Non-pigmented ciliary epithelial cell (primary cell): ENCODE measurements at regions not wholly inside any gene's neighbourhood (a gene's known extent, or its start where the extent isn't known, plus 50 kb on each side); places are given as distances from the start of the nearest gene placed in this dataset.

Experiments used
- DNase-seq: peaks from one replicate; pipeline ENCODE4 v3.0.0-alpha.2; 2010; ENCODE audit warnings: low read depth

GRCh38 chr5:165673499-165673898 is 2168.1 kb downstream of the MAT2B start:
- no peak for DNase-seq

DNA sequence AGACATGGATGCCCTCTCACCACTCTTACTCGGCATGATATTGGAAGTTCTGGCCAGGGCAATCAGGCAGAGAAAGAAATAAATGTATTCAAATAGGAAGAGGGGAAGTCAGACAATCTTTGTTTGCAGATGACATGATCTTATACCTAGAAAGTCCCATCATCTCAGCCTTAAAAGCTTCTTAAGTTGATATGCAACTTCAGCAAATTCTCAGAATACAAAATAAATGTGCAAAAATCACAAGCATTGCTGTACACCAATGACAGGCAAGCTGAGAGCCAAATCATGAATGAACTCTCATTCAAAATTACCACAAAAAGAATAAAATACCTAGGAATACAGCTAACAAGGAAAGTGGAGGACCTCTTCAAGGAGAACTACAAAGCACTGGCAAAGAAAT is 2190.4 kb downstream of the MAT2B start:
- no peak for DNase-seq

GRCh38 chr5:165705960-165706359 is 2200.5 kb downstream of the MAT2B start:
- DNase-seq: no peak

DNA sequence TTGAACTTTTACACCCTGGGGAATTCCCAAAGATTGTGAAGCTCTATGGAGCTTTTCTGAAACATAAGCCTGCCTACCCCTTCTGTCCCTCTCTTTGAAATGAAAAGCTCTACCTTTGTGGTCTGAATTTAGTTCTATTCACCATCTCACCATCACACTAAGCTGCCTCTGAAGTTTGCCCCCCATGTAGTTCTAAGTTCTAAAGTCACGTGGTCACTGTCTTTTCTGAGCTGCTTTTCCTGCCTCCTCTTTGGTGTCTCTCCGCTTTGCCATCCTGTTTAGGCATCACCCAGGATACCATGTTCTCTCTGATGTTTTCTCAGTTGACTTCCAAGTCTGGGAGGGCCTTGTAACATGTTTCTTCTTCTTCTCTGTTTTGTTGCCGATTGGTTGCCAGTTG is 2206.6 kb downstream of the MAT2B start:
- no peak for DNase-seq

- no peak for DNase-seq
Observed at GRCh38 chr5:165714598-165714997, 2209.2 kb downstream of the MAT2B start.

- no peak for DNase-seq
Observed at GRCh38 chr5:165720901-165721300, 2215.5 kb downstream of the MAT2B start.

DNA sequence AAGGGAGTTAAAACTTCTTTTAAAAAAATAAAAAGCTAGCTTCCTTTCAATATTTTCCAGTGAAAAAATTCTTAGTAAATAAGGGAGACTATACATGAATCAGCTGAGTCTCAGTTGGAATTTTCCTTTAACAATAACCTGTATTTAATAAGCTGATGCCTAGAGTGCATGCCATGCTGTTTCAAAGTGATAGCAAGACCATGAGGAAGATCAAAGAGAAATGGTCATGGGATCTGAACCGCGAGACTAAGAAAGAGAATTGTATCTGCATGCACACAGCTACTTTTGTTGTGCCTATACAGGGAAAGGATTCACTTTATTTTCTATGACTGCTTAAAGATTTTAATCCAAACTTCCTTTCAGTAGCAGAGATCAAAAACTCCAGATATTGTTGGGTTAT is 2217.0 kb downstream of the MAT2B start:
- DNase-seq: no peak

DNA sequence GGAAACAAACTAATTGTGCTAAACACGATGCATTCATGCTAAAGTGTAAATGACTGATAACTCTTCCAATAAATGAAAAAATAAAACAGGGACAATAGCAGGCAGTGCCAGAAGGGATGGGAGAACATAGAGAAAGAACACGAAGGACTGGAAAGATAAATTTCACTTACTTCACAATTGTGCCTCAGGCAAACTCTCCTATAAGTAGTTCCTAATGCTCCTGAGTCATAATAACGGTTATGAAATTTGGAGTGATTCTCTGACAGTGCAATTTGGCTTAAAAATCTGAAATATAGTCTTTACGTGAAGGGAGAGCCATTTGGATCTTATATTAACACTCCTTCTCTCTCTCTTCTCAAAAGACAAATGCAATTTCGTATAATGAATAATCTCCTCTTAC is 2218.5 kb downstream of the MAT2B start:
- DNase-seq: no peak

- DNase-seq: no peak
Observed at GRCh38 chr5:165728425-165728824, 2223.0 kb downstream of the MAT2B start.

DNA sequence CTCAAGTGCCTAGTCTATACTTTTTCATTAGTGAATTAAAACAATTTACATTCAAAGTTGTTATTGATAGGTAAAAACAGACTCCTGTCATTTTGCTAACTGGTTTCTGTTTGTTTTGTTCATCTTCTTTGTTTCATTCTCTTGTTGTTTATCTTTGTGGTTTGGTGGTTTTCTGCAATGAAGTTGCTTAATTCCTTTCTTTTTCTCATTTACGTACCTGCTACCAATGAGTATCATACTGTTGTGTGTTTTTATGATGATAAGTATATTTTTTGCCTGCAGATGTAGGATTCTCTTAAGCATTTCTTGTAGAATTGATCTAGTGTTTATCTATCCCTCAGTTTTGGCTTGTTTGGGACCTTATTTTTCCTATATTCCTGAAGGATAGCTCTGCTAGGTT is 2230.0 kb downstream of the MAT2B start:
- DNase-seq: no peak

DNA sequence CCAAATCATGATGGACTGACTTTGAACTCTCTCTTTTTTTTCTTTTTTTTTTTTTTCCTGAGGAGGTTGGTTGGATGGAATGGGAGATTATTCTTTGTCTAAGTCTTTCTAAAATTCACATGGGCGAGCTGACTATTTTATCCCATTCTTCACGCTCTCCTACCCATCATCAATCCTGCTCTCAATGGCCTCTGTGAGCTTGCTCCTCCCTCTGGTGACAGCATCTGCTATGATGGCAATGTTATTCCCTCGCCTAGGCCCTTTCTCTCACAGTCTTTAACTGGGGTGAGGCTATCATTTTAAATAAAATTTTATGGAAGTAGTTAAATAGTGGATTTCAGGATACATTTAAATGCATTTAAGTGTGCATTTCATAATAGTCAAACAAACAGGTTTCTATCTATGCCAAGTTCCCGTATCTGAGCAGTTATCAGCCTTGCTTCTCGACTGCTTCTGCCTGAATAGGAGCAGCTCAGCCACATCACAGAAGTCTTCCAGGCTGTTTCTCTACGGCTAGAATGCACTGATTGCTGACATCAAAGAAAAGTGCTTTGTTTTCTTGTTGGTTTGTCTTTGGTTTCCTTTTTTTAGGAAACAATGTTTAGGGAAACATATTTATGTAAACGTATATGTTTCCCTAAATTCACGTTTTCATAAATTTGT is 2233.8 kb downstream of the MAT2B start:
- no peak for DNase-seq

DNA sequence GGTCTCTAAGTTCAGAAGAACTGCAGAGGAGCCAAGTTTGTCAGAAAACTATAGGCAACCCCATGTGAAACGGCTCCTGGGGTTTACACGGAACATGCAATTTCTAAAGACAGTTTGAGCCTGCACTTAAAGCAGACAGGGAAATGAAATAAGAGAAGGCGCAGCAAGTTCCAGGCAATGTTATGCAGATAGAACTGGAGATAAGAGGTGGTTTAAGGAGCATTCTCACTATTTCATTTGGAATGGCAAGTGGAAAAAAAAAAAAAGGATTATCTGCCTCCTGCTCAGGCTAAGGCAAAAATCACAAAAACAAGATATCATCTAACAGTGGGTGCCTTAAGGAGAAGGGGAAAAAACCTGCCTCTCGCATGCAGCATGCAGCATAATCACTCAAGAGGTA is 2252.4 kb downstream of the MAT2B start:
- no peak for DNase-seq

- no peak for DNase-seq
Observed at GRCh38 chr5:165775111-165775510, 2269.7 kb downstream of the MAT2B start.

DNA sequence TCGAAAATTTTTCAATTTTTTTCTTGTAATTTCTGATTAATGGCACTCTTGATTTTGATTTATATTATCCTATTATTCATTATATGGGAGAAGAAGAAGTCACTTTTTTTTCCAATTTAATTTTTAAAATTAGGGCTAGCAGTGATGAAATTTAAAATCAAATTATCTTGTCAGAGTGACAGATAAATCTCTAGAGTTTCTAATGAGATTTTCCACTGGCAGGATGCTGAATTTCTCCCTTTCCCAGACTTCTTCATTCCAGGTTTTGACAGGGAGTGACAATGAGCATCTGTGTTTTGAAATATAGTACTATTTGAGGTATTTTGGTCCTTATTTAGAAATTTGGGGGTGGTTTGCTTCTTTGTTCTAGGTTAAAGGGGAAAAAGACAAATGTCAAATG is 2274.1 kb downstream of the MAT2B start:
- no peak for DNase-seq

DNA sequence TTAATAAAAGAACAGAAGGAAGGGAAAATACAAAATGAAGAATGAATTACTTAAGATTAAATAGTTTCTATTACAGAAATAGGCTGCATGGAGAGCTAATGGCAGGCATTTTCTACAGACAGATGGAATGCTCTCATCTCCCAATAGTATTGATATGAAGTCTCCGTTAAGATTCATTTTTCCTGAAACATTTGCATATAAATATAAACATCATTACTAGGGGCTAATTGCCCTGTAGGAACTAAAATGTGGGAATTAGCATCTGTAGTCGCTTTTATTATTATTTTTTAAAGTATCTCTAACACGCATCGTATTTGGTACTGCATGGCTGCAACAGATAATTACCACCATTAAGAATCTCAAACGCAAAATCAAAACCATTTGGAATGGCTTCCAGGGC is 2275.5 kb downstream of the MAT2B start:
- DNase-seq: no peak

DNA sequence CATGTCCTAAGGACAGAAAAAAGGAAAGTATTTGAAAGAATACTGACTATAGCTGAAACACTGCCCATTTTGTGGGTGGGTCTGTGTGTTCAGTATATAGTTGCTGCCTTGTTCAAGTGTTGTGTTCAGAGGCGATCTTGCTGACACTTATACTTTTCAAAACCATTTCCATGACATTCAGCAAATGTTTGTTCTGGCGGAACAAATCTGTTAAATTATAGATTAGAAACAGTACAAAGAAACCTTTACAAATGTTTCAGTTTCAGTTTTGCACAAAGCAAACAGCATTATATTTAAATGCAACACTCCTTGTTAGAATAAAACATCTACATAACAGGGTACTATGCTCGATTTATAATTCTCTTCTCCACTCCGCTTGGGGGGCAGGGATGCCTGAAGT is 2276.3 kb downstream of the MAT2B start:
- DNase-seq: no peak

GRCh38 chr5:165783024-165783423 is 2277.6 kb downstream of the MAT2B start:
- DNase-seq: no peak

DNA sequence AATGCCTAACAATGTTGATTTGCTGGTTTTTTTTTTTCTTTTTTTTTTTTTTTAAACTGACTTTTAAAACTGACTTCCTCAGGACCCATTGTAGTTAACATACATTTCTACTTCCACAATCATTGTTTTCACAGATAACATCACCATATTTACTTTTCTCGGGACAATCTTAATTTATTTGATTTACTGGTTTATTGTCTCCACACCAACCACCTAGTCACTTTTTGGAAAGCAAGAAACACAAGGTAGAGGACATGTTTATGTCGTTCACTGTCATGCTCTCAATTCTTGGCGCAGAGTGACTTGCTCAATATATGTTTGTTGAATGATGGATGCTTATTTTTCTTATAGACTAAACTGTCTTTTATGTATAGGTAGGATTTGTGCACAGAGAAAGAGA is 2280.7 kb downstream of the MAT2B start:
- DNase-seq: no peak

- DNase-seq: no peak
Observed at GRCh38 chr5:165795073-165795472, 2289.7 kb downstream of the MAT2B start.

GRCh38 chr5:165805756-165806155 is 2300.3 kb downstream of the MAT2B start:
- DNase-seq: no peak

- DNase-seq: no peak
Observed at GRCh38 chr5:165808335-165808734, 2302.9 kb downstream of the MAT2B start.

GRCh38 chr5:165809914-165810313 is 2304.5 kb downstream of the MAT2B start:
- DNase-seq: no peak

DNA sequence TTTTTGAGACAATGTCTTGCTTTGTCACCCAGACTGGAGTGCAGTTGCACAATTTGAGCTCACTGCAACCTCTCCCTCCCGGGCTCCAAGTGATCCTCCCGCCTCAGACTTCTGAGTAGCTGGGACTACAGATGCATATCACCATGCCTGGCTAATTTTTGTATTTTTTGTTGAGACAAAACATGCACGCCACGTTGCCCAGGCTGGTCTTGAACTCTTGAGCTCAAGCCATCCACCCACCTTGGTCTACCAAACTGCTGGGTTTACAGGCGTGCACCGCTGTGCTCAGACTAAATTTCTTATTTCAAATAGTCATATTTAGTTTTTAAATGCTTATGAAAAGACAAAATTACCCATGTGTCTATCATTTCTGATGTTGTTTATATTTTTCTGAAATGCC is 2324.1 kb downstream of the MAT2B start:
- DNase-seq: no peak

DNA sequence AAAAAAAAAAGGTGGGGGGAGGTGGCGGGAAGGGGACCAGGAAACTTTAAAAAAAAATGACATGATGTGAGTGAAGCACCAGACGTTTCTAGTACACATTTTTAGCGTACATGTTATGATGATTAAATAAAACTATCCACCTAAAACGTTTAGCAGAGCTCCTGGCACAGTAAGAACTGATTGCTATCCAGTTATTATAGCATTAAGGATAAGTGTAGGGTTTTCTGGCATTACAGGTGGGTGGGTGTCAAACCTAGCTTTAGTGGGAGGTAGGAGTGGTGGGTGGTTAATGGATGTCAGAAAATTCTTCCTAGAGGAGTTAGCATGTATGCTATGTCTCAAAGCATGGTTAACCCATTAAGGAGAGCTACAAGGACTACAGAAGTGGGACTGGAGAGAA is 2329.5 kb downstream of the MAT2B start:
- no peak for DNase-seq

- no peak for DNase-seq
Observed at GRCh38 chr5:165836046-165836445, 2330.6 kb downstream of the MAT2B start.
